ENCODE measurements at regions not wholly inside any gene's neighbourhood (a gene's known extent, or its start where the extent isn't known, plus 50 kb on each side); places are given as distances from the start of the nearest gene placed in this dataset.

GRCh38 chr7:80350430-80350829, 161.4 kb downstream of the GNAT3 start:
- TF ChIP-seq CTCF (conservative IDR thresholded peaks at IDR 0.05; ENCODE audit: low read depth, low read length): no peak
- DNase-seq (ENCODE audit: low read depth): no peak

GRCh38 chr7:80348223-80348622, 163.6 kb downstream of the GNAT3 start:
- no peak overlapping the region for H3K4me3 ChIP-seq (ENCODE audit: low read depth, low read length)
- TF ChIP-seq CTCF (conservative IDR thresholded peaks at IDR 0.05; ENCODE audit: low read depth, low read length): no peak
- DNase-seq (ENCODE audit: low read depth): no peak

More at GRCh38 chr7:80350430-80350829, 161.4 kb downstream of the GNAT3 start:
- no peak overlapping the region for H3K4me3 ChIP-seq (ENCODE audit: low read depth, low read length)

- no peak for TF ChIP-seq CTCF (conservative IDR thresholded peaks at IDR 0.05; ENCODE audit: low read depth, low read length)
- DNase-seq (ENCODE audit: low read depth): no peak
- no peak overlapping the region for H3K4me3 ChIP-seq (ENCODE audit: low read depth, low read length)
Measured at GRCh38 chr7:80347173-80347572, 164.7 kb downstream of the GNAT3 start.

- peak; percentile 82 for DNase-seq (ENCODE audit: low read depth)
Measured at GRCh38 chr7:80346704-80347103, 165.2 kb downstream of the GNAT3 start.

GRCh38 chr7:80335511-80336231, 176.2 kb downstream of the GNAT3 start:
- H3K4me3 ChIP-seq (ENCODE audit: low read depth, low read length): no peak overlapping the region
- TF ChIP-seq CTCF (conservative IDR thresholded peaks at IDR 0.05; ENCODE audit: low read depth, low read length): no peak
- DNase-seq (ENCODE audit: low read depth): no peak

More at GRCh38 chr7:80346704-80347103, 165.2 kb downstream of the GNAT3 start:
- TF ChIP-seq CTCF (conservative IDR thresholded peaks at IDR 0.05; ENCODE audit: low read depth, low read length): no peak
- H3K4me3 ChIP-seq (ENCODE audit: low read depth, low read length): no peak overlapping the region

GRCh38 chr7:80334908-80335307, 177.0 kb downstream of the GNAT3 start:
- no peak for TF ChIP-seq CTCF (conservative IDR thresholded peaks at IDR 0.05; ENCODE audit: low read depth, low read length)
- no peak for DNase-seq (ENCODE audit: low read depth)
- H3K4me3 ChIP-seq (ENCODE audit: low read depth, low read length): no peak overlapping the region

GRCh38 chr7:80334196-80334595, 177.7 kb downstream of the GNAT3 start:
- DNase-seq (ENCODE audit: low read depth): no peak
- TF ChIP-seq CTCF (conservative IDR thresholded peaks at IDR 0.05; ENCODE audit: low read depth, low read length): no peak
- no peak overlapping the region for H3K4me3 ChIP-seq (ENCODE audit: low read depth, low read length)
